ENCODE measurements at regions not wholly inside any gene's neighbourhood (a gene's known extent, or its start where the extent isn't known, plus 50 kb on each side); places are given as distances from the start of the nearest gene placed in this dataset.

DNA sequence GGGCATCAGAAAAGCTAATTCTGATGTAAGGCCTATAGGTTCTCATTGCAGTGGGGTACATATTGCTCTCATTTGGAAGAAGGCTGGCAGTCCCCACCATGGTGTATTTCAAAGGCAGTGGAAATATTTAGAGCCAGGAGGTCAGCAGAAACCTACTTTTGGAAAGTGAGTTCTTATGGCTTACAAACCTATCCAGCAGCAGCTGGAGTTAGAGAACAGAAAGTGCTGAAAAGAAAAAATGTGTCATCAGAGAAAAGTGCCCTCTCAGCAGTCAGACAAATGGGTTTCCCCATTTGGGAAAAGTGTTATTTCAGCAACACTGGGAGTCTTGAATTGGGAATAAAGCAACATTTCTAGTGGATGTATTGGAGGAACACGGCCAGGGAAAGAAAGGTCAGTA is 105.7 kb upstream of the IGFBP3 start:
- DNase-seq (ENCODE audit: low read depth in 2 of 2): no peak

DNA sequence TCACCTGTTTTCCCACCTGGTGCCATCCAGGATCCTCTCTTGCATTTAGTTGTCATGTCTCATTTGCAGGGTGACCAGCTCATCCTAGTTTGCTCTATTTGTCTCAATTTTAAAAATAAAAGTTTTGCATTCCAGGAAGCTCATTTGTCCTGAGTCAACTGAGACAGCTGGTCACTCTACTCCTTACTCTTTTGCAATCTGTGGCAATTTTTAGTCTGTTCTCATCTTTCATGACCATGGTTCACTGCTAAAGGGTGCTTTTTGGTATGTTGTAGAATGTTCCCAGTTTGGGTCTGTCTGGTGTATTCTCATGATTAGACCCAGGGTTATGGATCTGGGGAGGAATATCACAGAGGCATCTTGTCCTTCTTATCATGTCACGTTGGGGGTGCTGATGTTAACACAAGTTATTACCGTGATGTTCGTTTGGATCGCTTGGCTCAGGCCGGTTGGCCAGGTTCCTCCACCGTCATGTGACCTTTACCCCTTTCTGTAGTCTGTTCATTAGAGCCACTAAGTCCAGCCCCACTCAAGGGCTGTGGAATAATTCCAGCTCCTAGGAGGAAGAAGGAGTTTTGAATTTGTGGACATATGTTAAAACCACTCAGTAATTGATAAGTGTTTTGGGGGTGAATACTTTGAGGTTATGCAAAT is 103.3 kb upstream of the IGFBP3 start:
- no peak for DNase-seq (ENCODE audit: low read depth in 2 of 2)

DNA sequence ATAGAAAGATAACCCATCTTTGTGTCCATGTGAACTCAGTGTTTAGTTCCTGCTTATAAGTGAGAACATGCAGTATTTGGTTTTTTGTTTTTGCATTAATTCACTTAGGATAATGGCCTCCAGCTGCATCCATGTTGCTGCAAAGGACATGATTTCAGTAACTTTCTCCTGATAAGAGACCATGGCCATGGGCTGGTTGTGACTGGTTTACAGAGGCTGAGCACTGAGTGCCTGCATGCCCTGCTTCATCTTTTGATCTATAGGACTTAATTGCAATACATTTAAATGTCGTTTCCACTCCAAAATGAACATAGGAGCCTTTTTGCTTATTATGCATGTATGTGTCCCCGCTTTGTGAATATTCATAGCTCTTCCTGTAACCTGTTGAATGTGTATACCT is 101.3 kb upstream of the IGFBP3 start:
- DNase-seq (ENCODE audit: low read depth in 2 of 2): no peak

- DNase-seq (ENCODE audit: low read depth in 2 of 2): no peak
Measured at GRCh38 chr7:46015107-46015868, 94.2 kb upstream of the IGFBP3 start.

- no peak for DNase-seq (ENCODE audit: low read depth in 2 of 2)
Measured at GRCh38 chr7:46011501-46011900, 90.4 kb upstream of the IGFBP3 start.

GRCh38 chr7:46011059-46011458 is 90.0 kb upstream of the IGFBP3 start:
- DNase-seq (ENCODE audit: low read depth in 2 of 2): no peak

DNA sequence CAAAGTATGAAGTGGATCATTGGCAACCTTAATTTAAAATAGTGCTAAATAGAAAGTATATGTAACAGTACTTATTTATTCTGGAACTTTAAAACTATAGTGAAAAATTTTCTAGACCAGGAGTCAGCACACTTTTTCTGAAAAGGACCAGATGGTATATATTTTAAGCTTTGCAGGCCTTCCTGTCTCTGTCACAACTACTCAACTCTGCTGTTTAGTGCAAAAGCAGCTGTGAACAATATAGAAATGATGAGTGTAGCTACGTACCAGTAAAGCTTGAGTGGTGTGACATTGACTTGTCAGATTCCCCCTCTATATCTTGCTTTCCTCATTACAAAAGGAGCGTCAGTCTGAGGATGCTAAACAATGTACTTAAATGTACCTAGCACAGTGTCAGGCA is 88.1 kb upstream of the IGFBP3 start:
- no peak for DNase-seq (ENCODE audit: low read depth in 2 of 2)

DNA sequence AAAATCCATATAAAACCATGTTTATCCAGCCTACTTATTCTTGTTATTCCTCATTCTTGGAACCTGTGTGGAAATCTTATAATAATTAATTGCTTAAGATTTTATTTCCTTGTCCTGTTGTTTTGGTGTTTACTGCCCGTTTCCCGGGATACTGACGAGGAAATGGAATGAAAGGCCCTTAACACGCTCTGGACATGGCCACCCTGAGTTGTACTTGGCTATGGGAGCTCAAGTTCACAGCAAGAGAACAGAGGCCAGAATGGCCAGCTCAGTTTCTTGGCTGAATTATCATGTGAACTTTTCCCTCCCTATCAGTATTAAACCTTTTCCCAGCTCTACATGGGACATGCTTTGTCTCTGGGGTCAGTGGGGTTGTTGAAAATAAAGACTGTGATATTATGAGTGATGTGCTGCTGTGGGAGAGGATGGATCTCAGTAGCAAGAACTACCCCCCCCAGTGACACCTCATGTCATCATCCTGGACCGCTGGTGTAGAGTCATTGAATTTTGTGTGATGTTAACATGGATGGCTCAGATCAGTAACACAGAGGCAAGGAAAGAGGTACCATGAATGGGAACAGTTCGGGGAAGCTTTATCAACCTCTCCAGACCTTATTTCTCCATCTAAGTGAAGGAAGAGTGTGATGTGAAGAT is 87.0 kb upstream of the IGFBP3 start:
- DNase-seq (ENCODE audit: low read depth in 2 of 2): no peak

- no peak for DNase-seq (ENCODE audit: low read depth in 2 of 2)
Measured at GRCh38 chr7:46007194-46007593, 86.1 kb upstream of the IGFBP3 start.

- DNase-seq (ENCODE audit: low read depth in 2 of 2): no peak
Measured at GRCh38 chr7:46006723-46007122, 85.7 kb upstream of the IGFBP3 start.

- DNase-seq (ENCODE audit: low read depth in 2 of 2): no peak
Measured at GRCh38 chr7:46006212-46006611, 85.1 kb upstream of the IGFBP3 start.

DNA sequence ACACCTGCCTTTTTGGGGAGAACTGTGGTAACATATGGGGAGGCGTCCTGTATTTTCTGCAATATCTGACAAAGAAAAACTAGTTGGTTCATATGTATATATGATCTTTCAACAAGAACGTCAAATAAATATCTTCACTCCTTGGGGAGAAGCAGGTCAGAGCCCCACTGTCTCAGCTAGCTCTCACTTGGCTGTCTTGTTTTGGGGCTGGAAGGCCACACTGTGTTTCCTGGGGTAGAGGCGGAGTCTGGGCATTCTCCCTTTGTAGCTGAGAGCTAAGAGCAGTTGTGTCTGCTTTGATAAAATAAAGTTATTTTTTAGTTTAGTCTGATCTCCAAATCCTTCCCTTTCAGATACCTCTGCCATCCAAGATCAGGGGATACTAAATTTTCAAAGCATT is 83.9 kb upstream of the IGFBP3 start:
- no peak for DNase-seq (ENCODE audit: low read depth in 2 of 2)

GRCh38 chr7:46003896-46004875 is 83.1 kb upstream of the IGFBP3 start:
- no peak for DNase-seq (ENCODE audit: low read depth in 2 of 2)

- no peak for DNase-seq (ENCODE audit: low read depth in 2 of 2)
Measured at GRCh38 chr7:46003161-46003560, 82.1 kb upstream of the IGFBP3 start.

DNA sequence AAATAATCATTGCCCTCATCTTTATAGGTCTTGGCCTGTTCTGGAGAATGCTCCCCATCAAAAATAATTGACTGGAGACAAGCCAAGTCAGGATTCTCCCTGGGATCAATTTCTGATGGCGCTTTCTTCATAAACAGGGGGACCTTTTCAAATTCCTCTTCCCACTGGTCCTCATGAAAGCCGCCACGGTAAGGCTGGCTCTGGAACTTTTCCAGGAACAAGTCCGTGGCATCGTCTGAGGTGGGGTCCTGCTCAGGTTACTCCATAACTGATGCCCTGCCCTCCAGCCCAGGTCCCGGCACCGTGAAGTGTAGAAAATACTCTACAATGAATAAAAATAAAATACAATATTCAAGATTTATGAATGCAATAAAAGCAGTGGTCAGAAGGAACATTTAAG is 79.4 kb upstream of the IGFBP3 start:
- no peak for DNase-seq (ENCODE audit: low read depth in 2 of 2)

GRCh38 chr7:45999541-45999940 is 78.5 kb upstream of the IGFBP3 start:
- no peak for DNase-seq (ENCODE audit: low read depth in 2 of 2)

GRCh38 chr7:45998506-45998905 is 77.4 kb upstream of the IGFBP3 start:
- no peak for DNase-seq (ENCODE audit: low read depth in 2 of 2)

- no peak for DNase-seq (ENCODE audit: low read depth in 2 of 2)
Measured at GRCh38 chr7:45993621-45994020, 72.5 kb upstream of the IGFBP3 start.

DNA sequence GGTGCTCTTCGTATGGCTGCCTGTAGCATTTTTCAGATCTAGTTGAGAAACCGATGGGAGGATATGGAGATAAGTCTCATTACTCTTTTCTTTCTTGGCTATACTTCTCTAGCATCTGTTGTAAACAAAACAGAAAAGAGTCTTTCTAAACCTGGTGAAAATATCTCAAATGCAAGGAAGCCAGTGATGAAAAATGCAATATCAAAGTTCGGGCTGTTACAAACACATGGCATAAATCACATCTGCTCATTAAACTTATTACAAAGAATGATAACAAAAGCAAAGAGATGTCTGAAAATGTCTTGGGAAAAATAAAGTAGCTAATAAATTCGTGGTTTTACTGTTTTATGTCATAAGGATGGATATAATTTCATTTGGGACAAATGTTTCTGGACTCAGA is 71.8 kb upstream of the IGFBP3 start:
- no peak for DNase-seq (ENCODE audit: low read depth in 2 of 2)

DNA sequence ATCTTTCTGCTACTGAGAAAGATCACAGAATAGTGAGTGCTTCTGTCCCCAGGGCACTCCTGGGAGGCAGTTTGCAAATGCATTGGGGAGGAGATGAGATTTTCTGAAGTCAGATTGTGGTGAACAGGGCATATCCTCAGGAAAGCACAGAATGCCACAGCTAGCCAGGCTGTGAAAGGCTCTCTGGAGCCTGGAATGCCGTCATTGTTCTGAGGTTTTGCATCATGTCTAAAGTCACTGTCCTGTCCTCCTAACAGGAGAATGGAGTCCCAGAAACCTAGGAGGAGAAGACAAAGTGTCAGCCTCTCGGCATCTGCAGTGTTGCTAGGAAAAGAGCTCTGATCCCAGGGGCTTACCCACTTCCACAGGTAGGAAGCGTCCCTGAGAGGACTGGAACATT is 69.2 kb upstream of the IGFBP3 start:
- no peak for DNase-seq (ENCODE audit: low read depth in 2 of 2)

- no peak for DNase-seq (ENCODE audit: low read depth in 2 of 2)
Measured at GRCh38 chr7:45988405-45989057, 67.5 kb upstream of the IGFBP3 start.

All from stimulated activated CD8-positive, alpha-beta memory T cell treated with anti-CD3 and anti-CD28 coated beads, Interleukin-15, amount 100 ng/mL, for 48 hours (primary cell).